GM19372 (cell line): ENCODE measurements at regions not wholly inside any gene's neighbourhood (a gene's known extent, or its start where the extent isn't known, plus 50 kb on each side); places are given as distances from the start of the nearest gene placed in this dataset.
"Not testable (repeated sequence)": the region's sequence is repeated elsewhere in the genome, so short reads cannot be mapped to it uniquely, and the experiment has no call there.

Experiments
- ATAC-seq: cut with Tn5 transposase; IDR thresholded peaks from one replicate; pipeline ENCODE4 v1.9.1; 2021; ENCODE audit warnings: mild to moderate bottlenecking, low read depth, moderate library complexity; ENCODE audit not compliant: unreplicated experiment

GRCh38 chr1:65020774-65021173 is 54.4 kb upstream of the JAK1 start:
- ATAC-seq: no peak

- ATAC-seq: no peak
Observed at GRCh38 chr1:65021795-65022194, 55.4 kb upstream of the JAK1 start.

GRCh38 chr1:65022216-65022615 is 55.9 kb upstream of the JAK1 start:
- no peak for ATAC-seq

- no peak for ATAC-seq
Observed at GRCh38 chr1:65025794-65026193, 59.4 kb upstream of the JAK1 start.

- no peak for ATAC-seq
Observed at GRCh38 chr1:65026235-65026634, 59.9 kb upstream of the JAK1 start.

- ATAC-seq: no peak
Observed at GRCh38 chr1:65027666-65028358, 61.5 kb upstream of the JAK1 start.

GRCh38 chr1:65029434-65029833 is 63.1 kb upstream of the JAK1 start:
- not testable (repeated sequence) for ATAC-seq

- ATAC-seq: not testable (repeated sequence)
Observed at GRCh38 chr1:65034879-65035278, 68.5 kb upstream of the JAK1 start.

GRCh38 chr1:65036570-65037051 is 70.3 kb upstream of the JAK1 start:
- ATAC-seq: no peak

- no peak for ATAC-seq
Observed at GRCh38 chr1:65039066-65039465, 72.7 kb upstream of the JAK1 start.

GRCh38 chr1:65039508-65039907 is 73.2 kb upstream of the JAK1 start:
- no peak for ATAC-seq

- no peak for ATAC-seq
Observed at GRCh38 chr1:65042467-65042866, 76.1 kb upstream of the JAK1 start.

- ATAC-seq: no peak
Observed at GRCh38 chr1:65044411-65044810, 78.1 kb upstream of the JAK1 start.

GRCh38 chr1:65045022-65045817 is 78.9 kb upstream of the JAK1 start:
- no peak for ATAC-seq

- no peak for ATAC-seq
Observed at GRCh38 chr1:65048335-65048734, 82.0 kb upstream of the JAK1 start.

GRCh38 chr1:65049941-65050713 is 83.8 kb upstream of the JAK1 start:
- ATAC-seq: no peak

- ATAC-seq: no peak
Observed at GRCh38 chr1:65050735-65051134, 84.4 kb upstream of the JAK1 start.

- ATAC-seq: no peak
Observed at GRCh38 chr1:65054481-65054880, 88.1 kb upstream of the JAK1 start.

- ATAC-seq: no peak
Observed at GRCh38 chr1:65055747-65056146, 89.4 kb upstream of the JAK1 start.

GRCh38 chr1:65056234-65056633 is 89.9 kb upstream of the JAK1 start:
- no peak for ATAC-seq

GRCh38 chr1:65056866-65057265 is 90.5 kb upstream of the JAK1 start:
- no peak for ATAC-seq
